GM18502 (cell line): ENCODE measurements at regions not wholly inside any gene's neighbourhood (a gene's known extent, or its start where the extent isn't known, plus 50 kb on each side); places are given as distances from the start of the nearest gene placed in this dataset.
A peak's percentile ranks its signal among the peaks of the same experiment; 100 is the strongest.

Experiments
- ATAC-seq: cut with Tn5 transposase; IDR thresholded peaks from one replicate; pipeline ENCODE4 v1.9.1; 2021; ENCODE audit warnings: mild to moderate bottlenecking; ENCODE audit not compliant: unreplicated experiment, poor library complexity

GRCh38 chr11:32531528-32531927, 52.1 kb upstream of the EIF3M start:
- ATAC-seq, result no peak

DNA sequence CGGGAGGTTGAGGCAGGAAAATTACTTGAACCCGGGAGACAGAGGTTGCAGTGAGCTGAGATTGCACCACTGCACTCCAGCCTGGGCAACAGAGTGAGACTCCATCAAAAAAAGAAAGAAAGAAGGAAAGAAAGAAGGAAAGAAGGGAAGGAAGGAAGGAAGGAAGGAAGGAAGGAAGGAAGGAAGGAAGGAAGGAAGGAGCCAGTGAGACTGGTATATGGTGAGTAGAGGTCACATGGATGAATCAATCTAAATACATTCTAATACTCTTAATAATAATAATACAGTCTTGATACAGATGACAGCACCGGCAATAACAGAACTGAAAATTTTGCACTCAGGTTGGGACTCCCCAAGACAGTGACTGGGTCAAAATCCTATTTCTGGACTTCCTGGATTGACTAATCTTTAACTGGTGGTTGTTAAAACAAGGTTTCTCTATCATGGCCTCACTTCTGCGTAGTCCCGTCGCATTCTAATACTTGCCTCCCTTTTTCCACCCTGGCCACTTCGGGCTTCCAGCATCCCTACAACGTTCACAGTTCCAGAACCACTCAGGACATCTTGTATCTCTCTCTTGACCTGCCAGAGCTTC, 53.5 kb upstream of the EIF3M start:
- peak; percentile 98 for ATAC-seq

- no peak for ATAC-seq
Observed at GRCh38 chr11:32527261-32528175, 56.1 kb upstream of the EIF3M start.

DNA sequence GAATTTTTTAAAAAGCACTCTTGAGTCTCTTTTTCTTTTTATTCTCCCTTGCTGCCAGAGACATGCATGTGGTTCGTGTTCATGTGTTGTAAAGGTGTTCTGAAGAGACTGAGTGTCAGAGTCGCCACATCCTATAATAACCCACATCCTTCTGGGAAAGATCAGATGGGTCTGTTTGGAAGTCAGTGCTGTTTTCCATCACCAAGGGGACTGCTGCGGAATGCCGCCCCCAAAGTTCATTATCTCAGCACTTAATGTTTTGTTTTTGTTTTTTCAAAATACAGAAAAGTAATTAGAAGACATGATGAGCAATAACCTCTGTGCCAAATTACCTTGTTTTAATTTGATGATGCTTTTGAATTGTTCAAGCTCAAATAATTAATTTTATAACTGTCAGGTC, 56.9 kb upstream of the EIF3M start:
- no peak for ATAC-seq

GRCh38 chr11:32511926-32512325, 71.7 kb upstream of the EIF3M start:
- ATAC-seq, result no peak

GRCh38 chr11:32510039-32510438, 73.6 kb upstream of the EIF3M start:
- no peak for ATAC-seq

DNA sequence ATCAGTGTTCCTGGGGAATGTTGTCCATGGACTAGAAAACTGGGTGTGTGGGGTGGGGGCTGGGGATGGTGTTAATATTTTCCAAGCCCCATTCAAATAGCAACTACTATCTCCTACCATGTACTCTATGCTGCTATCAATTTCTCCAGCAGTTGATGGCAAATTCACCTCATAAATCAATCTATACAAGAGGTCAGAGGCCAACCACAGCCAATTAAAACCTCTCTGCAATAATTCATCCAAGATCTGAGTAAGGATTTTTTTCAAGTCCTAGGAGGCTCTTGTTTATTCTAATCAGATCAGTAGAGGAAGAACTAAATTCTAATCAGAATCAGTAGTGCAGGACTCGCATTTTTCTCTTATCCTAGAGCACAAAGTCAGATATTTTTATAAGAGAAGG, 73.4 kb upstream of the WT1 start:
- ATAC-seq, result no peak

- ATAC-seq, result no peak
Observed at GRCh38 chr11:32500001-32500400, 64.7 kb upstream of the WT1 start.

- no peak for ATAC-seq
Observed at GRCh38 chr11:32497951-32498350, 62.6 kb upstream of the WT1 start.

- ATAC-seq, result no peak
Observed at GRCh38 chr11:32494629-32495028, 59.3 kb upstream of the WT1 start.

DNA sequence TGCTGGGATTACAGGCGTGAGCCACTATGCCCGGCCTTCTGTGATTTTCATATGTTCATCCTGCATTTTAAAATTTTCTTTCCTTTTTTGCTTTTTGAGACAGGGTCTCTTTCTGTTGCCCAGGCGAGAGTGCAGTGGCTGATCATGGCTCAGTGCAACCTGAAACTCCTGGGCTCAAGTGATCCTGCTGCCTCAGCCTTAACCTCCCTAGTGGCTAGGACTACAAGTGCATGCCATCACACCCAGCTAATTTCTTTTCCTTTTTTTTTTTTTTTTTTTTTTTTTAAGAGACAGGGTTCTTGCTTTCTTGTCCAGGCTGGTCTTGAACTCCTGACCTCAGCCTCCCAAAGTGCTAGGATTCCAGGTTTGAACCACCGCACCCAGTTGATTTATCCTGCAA, 54.1 kb upstream of the WT1 start:
- no peak for ATAC-seq

- no peak for ATAC-seq
Observed at GRCh38 chr11:32487270-32487669, 51.9 kb upstream of the WT1 start.

DNA sequence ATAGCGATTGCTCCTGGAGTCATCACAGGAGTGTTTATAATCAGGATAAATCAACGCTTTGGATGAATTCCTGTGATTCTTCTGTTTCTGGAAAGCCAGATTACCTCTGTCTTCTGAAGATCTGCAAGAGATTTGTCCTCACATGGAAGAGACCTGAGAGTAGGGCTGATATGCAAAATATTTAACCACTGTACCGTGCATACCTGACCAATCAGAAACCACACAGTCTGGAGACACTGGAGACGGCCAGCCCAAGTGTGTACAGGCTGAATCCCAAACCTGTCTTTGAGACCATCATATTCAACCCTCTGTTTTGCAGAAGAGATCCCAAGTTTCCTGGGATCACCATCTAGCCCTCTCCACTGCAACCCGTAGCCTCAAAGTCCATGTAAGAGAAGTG, 50.4 kb upstream of the WT1 start:
- ATAC-seq, result no peak
